Upper lobe of right lung (tissue), 1 donor: ENCODE measurements at regions not wholly inside any gene's neighbourhood (a gene's known extent, or its start where the extent isn't known, plus 50 kb on each side); places are given as distances from the start of the nearest gene placed in this dataset.

Source experiments
- ATAC-seq: fragments of 200-7000 bp; cut with Tn5 transposase; one replicate; pipeline ENCODE4 v1.9.1; 2020; ENCODE audit warnings: mild to moderate bottlenecking, moderate library complexity
- DNase-seq: peaks from one replicate; pipeline ENCODE4 v3.0.0-alpha.2; 2020
- H3K27ac ChIP-seq: fragments of 200-600 bp; one replicate; pipeline ENCODE4 v1.8.0; 2022
- H3K27me3 ChIP-seq: fragments of 200-600 bp; one replicate; pipeline ENCODE4 v1.8.0; 2022; ENCODE audit warnings: mild to moderate bottlenecking
- H3K36me3 ChIP-seq: fragments of 200-600 bp; one replicate; pipeline ENCODE4 v1.8.0; 2022
- H3K4me1 ChIP-seq: fragments of 200-600 bp; one replicate; pipeline ENCODE4 v1.8.0; 2022
- H3K4me3 ChIP-seq: fragments of 200-600 bp; one replicate; pipeline ENCODE4 v1.8.0; 2022; ENCODE audit warnings: mild to moderate bottlenecking
- H3K9me3 ChIP-seq: fragments of 200-600 bp; one replicate; pipeline ENCODE4 v1.8.0; 2022
- CTCF ChIP-seq: fragments of 200-600 bp; IDR thresholded peaks from one replicate; pipeline ENCODE4 v1.8.0; 2022; ENCODE audit warnings: antibody characterized with exemption
- intact Hi-C: fragments of 100-400 bp; cut with DNase I; formaldehyde crosslinking; loops from one replicate; pipeline ENCODE4 v1.11.0; 2022
- donor health status: DM: no; HTN: yes; CAD: no; lungs with severe emphysema.

- ATAC-seq (no peak), DNase-seq (no peak)
- H3K36me3 ChIP-seq, result no peaks in the 10 kb centered on the region
- no peaks in the 10 kb centered on the region for H3K9me3 ChIP-seq
- H3K27me3 ChIP-seq, result no peaks in the 10 kb centered on the region
- intact Hi-C loops, result no loop called here
- no peaks in the 10 kb centered on the region for H3K4me1 ChIP-seq
- no peak for TF ChIP-seq CTCF
- no peak overlapping the region for H3K27ac ChIP-seq
- no peak overlapping the region for H3K4me3 ChIP-seq
Observed at GRCh38 chr4:129623233-129623875, 527.4 kb downstream of the C4orf33 start.

- no peaks in the 10 kb centered on the region for H3K27me3 ChIP-seq
- no peaks in the 10 kb centered on the region for H3K36me3 ChIP-seq
- peak; percentile 88 for ATAC-seq
- no peak overlapping the region for H3K4me3 ChIP-seq
- DNase-seq, result no peak
- H3K4me1 ChIP-seq, result no peaks in the 10 kb centered on the region
- H3K27ac ChIP-seq, result no peak overlapping the region
- TF ChIP-seq CTCF, result peak; percentile 82
- no peaks in the 10 kb centered on the region for H3K9me3 ChIP-seq
- intact Hi-C loops, result loop anchor here (10.0 kb wide), 1 partner anchor 276 kb away; no protein-coding TSS in a partner anchor
Observed at GRCh38 chr4:129641179-129641578, 545.2 kb downstream of the C4orf33 start.

GRCh38 chr4:129645461-129645860 is 549.5 kb downstream of the C4orf33 start:
- no peaks in the 10 kb centered on the region for H3K36me3 ChIP-seq
- no peaks in the 10 kb centered on the region for H3K4me1 ChIP-seq
- intact Hi-C loops, result loop anchor here (10.0 kb wide), 1 partner anchor 281 kb away; no protein-coding TSS in a partner anchor
- H3K4me3 ChIP-seq, result no peak overlapping the region
- H3K9me3 ChIP-seq, result no peaks in the 10 kb centered on the region
- DNase-seq (no peak), ATAC-seq (no peak)
- no peak overlapping the region for H3K27ac ChIP-seq
- H3K27me3 ChIP-seq, result no peaks in the 10 kb centered on the region
- TF ChIP-seq CTCF, result no peak

GRCh38 chr4:129668092-129668491 is 572.1 kb downstream of the C4orf33 start:
- no peaks in the 10 kb centered on the region for H3K36me3 ChIP-seq
- ATAC-seq (no peak), DNase-seq (no peak)
- no peak overlapping the region for H3K27ac ChIP-seq
- H3K4me3 ChIP-seq, result no peak overlapping the region
- TF ChIP-seq CTCF, result no peak
- H3K9me3 ChIP-seq, result no peaks in the 10 kb centered on the region
- H3K4me1 ChIP-seq, result no peaks in the 10 kb centered on the region
- H3K27me3 ChIP-seq, result no peaks in the 10 kb centered on the region
- intact Hi-C loops, result no loop called here

- Histone ChIP-seq H3K27me3 (no peaks in the 10 kb centered on the region), H3K4me3 (no peak overlapping the region), H3K36me3 (no peaks in the 10 kb centered on the region), H3K27ac (no peak overlapping the region), H3K4me1 (no peaks in the 10 kb centered on the region), H3K9me3 (no peaks in the 10 kb centered on the region)
- DNase-seq (no peak), ATAC-seq (no peak)
- intact Hi-C loops, result no loop called here
- no peak for TF ChIP-seq CTCF
Observed at GRCh38 chr4:129672941-129673340, 577.0 kb downstream of the C4orf33 start.

- Histone ChIP-seq H3K36me3 (no peaks in the 10 kb centered on the region), H3K27ac (no peak overlapping the region), H3K4me3 (no peak overlapping the region), H3K4me1 (no peaks in the 10 kb centered on the region), H3K9me3 (no peaks in the 10 kb centered on the region), H3K27me3 (no peaks in the 10 kb centered on the region)
- DNase-seq (no peak), ATAC-seq (no peak)
- no peak for TF ChIP-seq CTCF
- intact Hi-C loops, result no loop called here
Observed at GRCh38 chr4:129675036-129675435, 579.1 kb downstream of the C4orf33 start.
